Activated CD4-positive, alpha-beta T cell treated with anti-CD3 and anti-CD28 coated beads for 4 hours (primary cell): ENCODE measurements at regions not wholly inside any gene's neighbourhood (a gene's known extent, or its start where the extent isn't known, plus 50 kb on each side); places are given as distances from the start of the nearest gene placed in this dataset.

Experiments
- DNase-seq, 2 donors: peaks; one replicate each; pipeline ENCODE4 v3.0.0-alpha.2; 2020

GRCh38 chr15:93517176-93517575 is 428.2 kb upstream of the RGMA start:
- DNase-seq, result no peak

GRCh38 chr15:93515256-93516051 is 426.4 kb upstream of the RGMA start:
- no peak for DNase-seq

- DNase-seq, result no peak
These were observed 417.6 kb upstream of the RGMA start for GRCh38 chr15:93506646-93507045.

- no peak for DNase-seq
These were observed 416.5 kb upstream of the RGMA start for GRCh38 chr15:93505506-93505905.

GRCh38 chr15:93501946-93502345 is 412.9 kb upstream of the RGMA start:
- no peak for DNase-seq

GRCh38 chr15:93500155-93500554 is 411.1 kb upstream of the RGMA start:
- no peak for DNase-seq

GRCh38 chr15:93497291-93497690 is 408.3 kb upstream of the RGMA start:
- DNase-seq, result no peak

- no peak for DNase-seq
These were observed 407.9 kb upstream of the RGMA start for GRCh38 chr15:93496888-93497287.

- no peak for DNase-seq
These were observed 407.0 kb upstream of the RGMA start for GRCh38 chr15:93495799-93496637.

- no peak for DNase-seq
These were observed 404.2 kb upstream of the RGMA start for GRCh38 chr15:93493172-93493571.

- no peak for DNase-seq
These were observed 402.3 kb upstream of the RGMA start for GRCh38 chr15:93491291-93491690.

GRCh38 chr15:93488296-93488713 is 399.3 kb upstream of the RGMA start:
- no peak for DNase-seq

- no peak for DNase-seq
These were observed 397.6 kb upstream of the RGMA start for GRCh38 chr15:93486407-93487117.

GRCh38 chr15:93485438-93486327 is 396.7 kb upstream of the RGMA start:
- DNase-seq, result no peak

GRCh38 chr15:93483923-93484322 is 394.9 kb upstream of the RGMA start:
- DNase-seq, result no peak

- DNase-seq, result no peak
These were observed 393.7 kb upstream of the RGMA start for GRCh38 chr15:93482731-93483130.

- DNase-seq, result no peak
These were observed 390.7 kb upstream of the RGMA start for GRCh38 chr15:93479715-93480114.

GRCh38 chr15:93478947-93479346 is 389.9 kb upstream of the RGMA start:
- no peak for DNase-seq

GRCh38 chr15:93477721-93478120 is 388.7 kb upstream of the RGMA start:
- no peak for DNase-seq

- no peak for DNase-seq
These were observed 388.2 kb upstream of the RGMA start for GRCh38 chr15:93477188-93477587.

GRCh38 chr15:93476491-93477177 is 387.6 kb upstream of the RGMA start:
- DNase-seq, result no peak

GRCh38 chr15:93474728-93475127 is 385.7 kb upstream of the RGMA start:
- no peak for DNase-seq
